ENCODE measurements at regions not wholly inside any gene's neighbourhood (a gene's known extent, or its start where the extent isn't known, plus 50 kb on each side); places are given as distances from the start of the nearest gene placed in this dataset.
"Not testable (repeated sequence)": the region's sequence is repeated elsewhere in the genome, so short reads cannot be mapped to it uniquely, and the experiment has no call there.

- not testable (repeated sequence) for DNase-seq
Measured at GRCh38 chr2:87549561-87550202, 198.2 kb upstream of the PLGLB2 start.

GRCh38 chr2:87554678-87555077 lies 193.2 kb upstream of the PLGLB2 start:
- not testable (repeated sequence) for DNase-seq

GRCh38 chr2:87555082-87555481 lies 192.8 kb upstream of the PLGLB2 start:
- peak in 1 of 5 experiments; percentile 36 for DNase-seq

GRCh38 chr2:87559001-87559400 lies 188.9 kb upstream of the PLGLB2 start:
- not testable (repeated sequence) for DNase-seq

- not testable (repeated sequence) for DNase-seq
Measured at GRCh38 chr2:87559735-87560134, 188.2 kb upstream of the PLGLB2 start.

- DNase-seq: not testable (repeated sequence)
Measured at GRCh38 chr2:87565116-87565515, 182.8 kb upstream of the PLGLB2 start.

GRCh38 chr2:87566531-87566930 lies 181.4 kb upstream of the PLGLB2 start:
- DNase-seq: not testable (repeated sequence)

- not testable (repeated sequence) for DNase-seq
Measured at GRCh38 chr2:87567093-87567492, 180.8 kb upstream of the PLGLB2 start.

GRCh38 chr2:87567912-87568311 lies 180.0 kb upstream of the PLGLB2 start:
- DNase-seq: not testable (repeated sequence)

GRCh38 chr2:87568554-87569278 lies 179.2 kb upstream of the PLGLB2 start:
- DNase-seq: not testable (repeated sequence)

- DNase-seq: not testable (repeated sequence)
Measured at GRCh38 chr2:87569689-87570397, 178.0 kb upstream of the PLGLB2 start.

GRCh38 chr2:87571889-87572465 lies 175.9 kb upstream of the PLGLB2 start:
- not testable (repeated sequence) for DNase-seq

GRCh38 chr2:87572906-87573305 lies 175.0 kb upstream of the PLGLB2 start:
- not testable (repeated sequence) for DNase-seq

- DNase-seq: not testable (repeated sequence)
Measured at GRCh38 chr2:87573386-87574192, 174.3 kb upstream of the PLGLB2 start.

GRCh38 chr2:87574193-87575119 lies 173.4 kb upstream of the PLGLB2 start:
- not testable (repeated sequence) for DNase-seq

GRCh38 chr2:87575138-87575537 lies 172.7 kb upstream of the PLGLB2 start:
- DNase-seq: not testable (repeated sequence)

- not testable (repeated sequence) for DNase-seq
Measured at GRCh38 chr2:87577358-87577757, 170.5 kb upstream of the PLGLB2 start.

GRCh38 chr2:87582152-87582551 lies 165.7 kb upstream of the PLGLB2 start:
- DNase-seq: not testable (repeated sequence)

GRCh38 chr2:87582579-87582978 lies 165.3 kb upstream of the PLGLB2 start:
- not testable (repeated sequence) for DNase-seq

- DNase-seq: not testable (repeated sequence)
Measured at GRCh38 chr2:87583370-87583769, 164.5 kb upstream of the PLGLB2 start.

GRCh38 chr2:87583803-87584202 lies 164.1 kb upstream of the PLGLB2 start:
- DNase-seq: not testable (repeated sequence)
